Thyroid gland (tissue), 4 donors: ENCODE measurements at regions not wholly inside any gene's neighbourhood (a gene's known extent, or its start where the extent isn't known, plus 50 kb on each side); places are given as distances from the start of the nearest gene placed in this dataset.

ENCODE experiments used
- DNase-seq, 2 donors: peaks; one replicate each; pipeline ENCODE4 v3.0.0-alpha.2; 2019
- H3K27ac ChIP-seq, 3 donors: fragments of 200-600 bp; sonication (generic); 1 replicate in 2 of 3; 2 replicates in 1 of 3; pipeline ENCODE4 v1.5.1; 2016 to 2019; ENCODE audit warnings: mild to moderate bottlenecking in 1 of 3, moderate library complexity in 1 of 3
- H3K27me3 ChIP-seq: fragments of 200-600 bp; sonication (generic); one replicate; pipeline ENCODE4 v1.5.1; 2019
- H3K36me3 ChIP-seq, 2 donors: fragments of 200-600 bp; sonication (generic); one replicate each; pipeline ENCODE4 v1.5.1; 2016 to 2019
- H3K4me1 ChIP-seq, 2 donors: fragments of 200-600 bp; sonication (generic); one replicate each; pipeline ENCODE4 v1.5.1; 2017 to 2019
- H3K4me3 ChIP-seq, 3 donors: fragments of 200-600 bp; sonication (generic); replicated peaks in 1 of 3; 1 replicate in 2 of 3; 2 replicates in 1 of 3; pipeline ENCODE4 v1.5.1; 2016; ENCODE audit warnings: mild to moderate bottlenecking in 1 of 3
- H3K9me3 ChIP-seq: fragments of 200-600 bp; sonication (generic); one replicate; pipeline ENCODE4 v1.5.1; 2017
- CTCF ChIP-seq, 6 experiments: fragments of 200-600 bp in 3 of 6; fragments of 450-650 bp in 3 of 6; sonication (generic) in 3 of 6; IDR thresholded peaks; one replicate each; pipeline ENCODE4 v1.5.1; 2016 to 2019; ENCODE audit warnings: antibody characterized with exemption in 6 of 6, mild to moderate bottlenecking in 2 of 6, inconsistent platforms in 1 of 6, moderate library complexity in 1 of 6
- POLR2A ChIP-seq, 2 donors: fragments of 450-650 bp; IDR thresholded peaks; one replicate each; pipeline ENCODE4 v1.6.1; 2017; ENCODE audit warnings: antibody characterized with exemption in 2 of 2, mild to moderate bottlenecking in 2 of 2, moderate library complexity in 1 of 2
- WGBS, 2 donors: methylation state at CpG; one replicate each; pipeline ENCODE4 v1.1.5; 2017; 5-methylcytosine and 5-hydroxymethylcytosine counted together
- intact Hi-C: fragments of 100-400 bp; cut with DNase I; formaldehyde crosslinking; loops from one replicate; pipeline ENCODE4 v1.15.1; 2023

GRCh38 chr1:224852901-224853568 is 76.4 kb upstream of the DNAH14 start:
- intact Hi-C loops = loop anchor here (5.0 kb wide), 2 partner anchors 211 to 341 kb away; no protein-coding TSS in a partner anchor
- H3K27ac ChIP-seq = no peak overlapping the region
- WGBS, 2 donors = 45 to 47% methylated on average over 13 of the region's 13 CpGs
- H3K9me3 ChIP-seq = no peaks in the 10 kb centered on the region
- H3K27me3 ChIP-seq = no peaks in the 10 kb centered on the region
- DNase-seq = no peak
- TF ChIP-seq CTCF (IDR thresholded peaks at IDR 0.05) (peak; percentile 19 to 82 (median 60)), POLR2A (IDR thresholded peaks at IDR 0.05) (no peak)
- H3K4me3 ChIP-seq = no peak overlapping the region
- H3K36me3 ChIP-seq = no peaks in the 10 kb centered on the region
- H3K4me1 ChIP-seq = no peaks in the 10 kb centered on the region

- Histone ChIP-seq H3K27me3 (no peaks in the 10 kb centered on the region), H3K9me3 (no peaks in the 10 kb centered on the region), H3K36me3 (no peaks in the 10 kb centered on the region), H3K4me1 (no peaks in the 10 kb centered on the region), H3K4me3 (no peak overlapping the region), H3K27ac (no peak overlapping the region)
- WGBS, 2 donors = 90 to 91% methylated on average over 2 of the region's 2 CpGs
- intact Hi-C loops = no loop called here
- no peak for TF ChIP-seq POLR2A (IDR thresholded peaks at IDR 0.05)
- TF ChIP-seq CTCF (IDR thresholded peaks at IDR 0.05) = no peak
- no peak for DNase-seq
Measured at GRCh38 chr1:224856973-224857372, 72.5 kb upstream of the DNAH14 start.

GRCh38 chr1:224859651-224860050 is 69.8 kb upstream of the DNAH14 start:
- TF ChIP-seq POLR2A (IDR thresholded peaks at IDR 0.05) = no peak
- no peak overlapping the region for H3K4me3 ChIP-seq
- no peaks in the 10 kb centered on the region for H3K4me1 ChIP-seq
- no peaks in the 10 kb centered on the region for H3K36me3 ChIP-seq
- no peak for DNase-seq
- no peaks in the 10 kb centered on the region for H3K9me3 ChIP-seq
- intact Hi-C loops = no loop called here
- no peaks in the 10 kb centered on the region for H3K27me3 ChIP-seq
- H3K27ac ChIP-seq = no peak overlapping the region
- WGBS, 2 donors = 87 to 100% methylated on average over 2 of the region's 2 CpGs

GRCh38 chr1:224860488-224861338 is 68.8 kb upstream of the DNAH14 start:
- H3K4me1 ChIP-seq = no peaks in the 10 kb centered on the region
- H3K36me3 ChIP-seq = no peaks in the 10 kb centered on the region
- no peak for DNase-seq
- intact Hi-C loops = no loop called here
- TF ChIP-seq CTCF (IDR thresholded peaks at IDR 0.05) (no peak), POLR2A (IDR thresholded peaks at IDR 0.05) (no peak)
- H3K9me3 ChIP-seq = no peaks in the 10 kb centered on the region
- WGBS, 2 donors = 57 to 65% methylated on average over 6 of the region's 6 CpGs
- no peaks in the 10 kb centered on the region for H3K27me3 ChIP-seq
- no peak overlapping the region for H3K27ac ChIP-seq
- H3K4me3 ChIP-seq = no peak overlapping the region

- Histone ChIP-seq H3K9me3 (no peaks in the 10 kb centered on the region), H3K4me1 (no peaks in the 10 kb centered on the region), H3K27ac (no peak overlapping the region), H3K36me3 (no peaks in the 10 kb centered on the region), H3K27me3 (no peaks in the 10 kb centered on the region), H3K4me3 (no peak overlapping the region)
- no peak for DNase-seq
- WGBS, 2 donors = 64 to 66% methylated on average over 4 of the region's 4 CpGs
- TF ChIP-seq POLR2A (IDR thresholded peaks at IDR 0.05) = no peak
- no peak for TF ChIP-seq CTCF (IDR thresholded peaks at IDR 0.05)
- intact Hi-C loops = no loop called here
Measured at GRCh38 chr1:224861339-224861716, 68.1 kb upstream of the DNAH14 start.
